NB4 (cell line): ENCODE measurements at regions not wholly inside any gene's neighbourhood (a gene's known extent, or its start where the extent isn't known, plus 50 kb on each side); places are given as distances from the start of the nearest gene placed in this dataset.

Source experiments
- MYC ChIP-seq: IDR thresholded peaks from 2 replicates; pipeline ENCODE4 v1.6.1; 2011; ENCODE audit warnings: low read depth, low read length
- POLR2A ChIP-seq: IDR thresholded peaks from 2 replicates; pipeline ENCODE4 v1.6.1; 2011; ENCODE audit warnings: mild to moderate bottlenecking; ENCODE audit not compliant: insufficient read length; ENCODE audit errors: extremely low read depth
- TF ChIP-seq, protein P1 (sequence below): IDR thresholded peaks from one replicate; pipeline ENCODE4 v1.5.1; 2012; ENCODE audit warnings: low read depth, low read length
- TF ChIP-seq, protein P2 (sequence below): IDR thresholded peaks from 2 replicates; pipeline ENCODE4 v1.6.1; 2011; ENCODE audit warnings: low read depth, low read length

DNA sequence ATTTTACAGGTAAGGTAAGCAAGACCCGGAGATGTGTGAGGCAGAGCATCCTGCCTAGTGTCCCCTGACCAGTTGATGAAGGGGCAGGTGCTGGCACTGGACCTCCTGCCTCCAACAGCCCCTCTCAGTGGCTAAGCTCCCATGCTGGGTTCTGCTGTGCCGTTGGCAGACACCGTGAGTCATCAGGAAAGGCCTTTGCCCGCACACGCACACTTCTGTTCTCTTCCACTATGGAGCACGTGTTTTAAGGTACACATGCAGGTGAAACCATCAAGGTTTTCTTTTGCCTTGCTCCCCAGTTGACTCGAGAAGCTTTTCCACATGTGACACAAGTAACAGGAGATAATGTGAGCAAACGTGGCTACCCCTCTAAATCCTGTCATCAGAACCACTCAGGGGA lies 207.9 kb downstream of the RRAGC start:
- TF ChIP-seq POLR2A (no peak), MYC (no peak)
- TF ChIP-seq, protein P1, sequence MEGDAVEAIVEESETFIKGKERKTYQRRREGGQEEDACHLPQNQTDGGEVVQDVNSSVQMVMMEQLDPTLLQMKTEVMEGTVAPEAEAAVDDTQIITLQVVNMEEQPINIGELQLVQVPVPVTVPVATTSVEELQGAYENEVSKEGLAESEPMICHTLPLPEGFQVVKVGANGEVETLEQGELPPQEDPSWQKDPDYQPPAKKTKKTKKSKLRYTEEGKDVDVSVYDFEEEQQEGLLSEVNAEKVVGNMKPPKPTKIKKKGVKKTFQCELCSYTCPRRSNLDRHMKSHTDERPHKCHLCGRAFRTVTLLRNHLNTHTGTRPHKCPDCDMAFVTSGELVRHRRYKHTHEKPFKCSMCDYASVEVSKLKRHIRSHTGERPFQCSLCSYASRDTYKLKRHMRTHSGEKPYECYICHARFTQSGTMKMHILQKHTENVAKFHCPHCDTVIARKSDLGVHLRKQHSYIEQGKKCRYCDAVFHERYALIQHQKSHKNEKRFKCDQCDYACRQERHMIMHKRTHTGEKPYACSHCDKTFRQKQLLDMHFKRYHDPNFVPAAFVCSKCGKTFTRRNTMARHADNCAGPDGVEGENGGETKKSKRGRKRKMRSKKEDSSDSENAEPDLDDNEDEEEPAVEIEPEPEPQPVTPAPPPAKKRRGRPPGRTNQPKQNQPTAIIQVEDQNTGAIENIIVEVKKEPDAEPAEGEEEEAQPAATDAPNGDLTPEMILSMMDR = no peak
- TF ChIP-seq, protein P2, sequence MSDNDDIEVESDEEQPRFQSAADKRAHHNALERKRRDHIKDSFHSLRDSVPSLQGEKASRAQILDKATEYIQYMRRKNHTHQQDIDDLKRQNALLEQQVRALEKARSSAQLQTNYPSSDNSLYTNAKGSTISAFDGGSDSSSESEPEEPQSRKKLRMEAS = peak; percentile 39; the same call in 1 of the 2 replicates
